ENCODE measurements at regions not wholly inside any gene's neighbourhood (a gene's known extent, or its start where the extent isn't known, plus 50 kb on each side); places are given as distances from the start of the nearest gene placed in this dataset.

DNA sequence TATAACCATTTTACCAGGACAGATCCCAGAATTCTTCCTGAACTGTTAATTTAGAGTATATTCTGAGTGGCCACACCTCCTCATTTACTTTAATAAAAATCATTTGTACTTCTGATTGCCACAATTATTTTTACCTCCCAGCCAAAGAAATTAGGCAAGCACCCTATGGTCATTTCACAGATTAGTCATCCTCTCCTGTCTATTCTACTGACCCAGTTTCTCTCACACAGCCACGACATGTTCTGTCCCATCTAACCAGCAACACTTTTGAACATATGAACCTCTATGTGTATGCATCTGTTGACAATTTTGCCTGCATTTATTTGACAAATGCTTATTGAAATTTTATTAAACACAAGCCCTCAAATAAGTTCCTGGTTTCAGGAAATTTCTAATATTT, 202.6 kb upstream of the STXBP5 start:
- ATAC-seq (no peak), DNase-seq (ENCODE audit: low spot score) (no peak)
- intact Hi-C loops (cut with DNase I) = loop anchor here (1.0 kb wide), 1 partner anchor 19 kb away; no protein-coding TSS in a partner anchor

GRCh38 chr6:147003186-147003585, 201.0 kb upstream of the STXBP5 start:
- intact Hi-C loops (cut with DNase I) = no loop called here
- DNase-seq (ENCODE audit: low spot score) = no peak
- ATAC-seq = no peak

GRCh38 chr6:147005499-147005898, 198.7 kb upstream of the STXBP5 start:
- DNase-seq (ENCODE audit: low spot score) (no peak), ATAC-seq (no peak)
- intact Hi-C loops (cut with DNase I) = no loop called here

DNA sequence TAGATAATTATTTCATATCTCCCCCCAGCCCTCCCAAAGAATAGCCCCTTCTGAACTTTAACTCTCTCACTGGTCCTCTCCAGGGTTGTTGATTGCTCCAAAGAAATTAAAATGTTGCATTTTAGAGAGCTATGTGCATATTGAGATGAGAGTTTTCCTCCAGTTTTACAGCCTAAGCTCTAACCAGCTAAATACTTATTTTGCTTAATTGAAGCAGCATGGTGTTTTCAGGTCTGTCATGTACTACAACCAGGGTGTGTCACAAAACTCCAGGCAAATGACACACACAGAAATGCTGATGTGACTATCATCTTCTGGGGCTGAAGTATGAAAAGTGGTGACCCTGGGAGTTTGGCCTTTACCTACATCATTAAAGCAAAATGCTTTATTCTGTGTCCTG, 196.8 kb upstream of the STXBP5 start:
- DNase-seq (ENCODE audit: low spot score) (no peak), ATAC-seq (no peak)
- intact Hi-C loops (cut with DNase I) = no loop called here

DNA sequence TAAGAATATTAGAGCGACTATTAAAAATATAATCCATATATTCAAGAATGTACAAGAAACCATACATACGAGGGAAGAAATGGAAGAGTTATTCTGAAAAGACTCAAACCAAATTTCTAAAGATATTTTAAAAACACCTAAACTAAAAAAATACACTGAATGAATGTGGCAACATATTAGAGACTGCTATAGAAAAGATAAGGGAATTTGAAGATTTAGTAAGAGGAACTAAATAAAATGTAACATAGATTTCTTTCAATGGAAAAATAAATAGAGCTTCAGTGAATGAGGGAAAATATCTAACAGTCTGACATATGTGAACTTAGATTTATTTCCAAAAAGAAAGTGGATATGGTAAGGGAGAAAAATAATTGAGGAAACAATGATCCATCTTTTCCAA, 194.9 kb upstream of the STXBP5 start:
- intact Hi-C loops (cut with DNase I) = no loop called here

DNA sequence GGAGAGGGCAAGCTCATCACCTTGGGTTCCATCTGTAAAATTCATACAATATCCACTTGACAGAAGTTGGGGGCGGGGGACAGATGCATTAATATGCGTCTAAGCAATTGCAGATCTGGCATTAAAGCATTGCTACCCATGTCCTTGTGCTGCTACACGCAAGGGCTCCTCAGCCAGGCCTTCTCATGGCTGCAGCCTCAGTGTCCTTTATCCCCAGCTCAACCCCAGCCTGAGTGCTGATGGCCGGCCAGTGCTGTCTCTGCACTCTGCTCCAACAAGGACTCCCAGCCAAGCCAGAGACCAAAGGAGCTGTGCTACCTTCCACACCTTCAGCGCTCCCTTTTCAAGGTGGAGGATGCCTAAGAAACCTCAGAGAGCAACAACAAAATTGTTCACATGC, 188.5 kb upstream of the STXBP5 start:
- ATAC-seq (no peak), DNase-seq (ENCODE audit: low spot score) (no peak)
- intact Hi-C loops (cut with DNase I) = no loop called here

More for the DNA sequence above, 194.9 kb upstream of the STXBP5 start:
- DNase-seq (ENCODE audit: low spot score) (no peak), ATAC-seq (no peak)

DNA sequence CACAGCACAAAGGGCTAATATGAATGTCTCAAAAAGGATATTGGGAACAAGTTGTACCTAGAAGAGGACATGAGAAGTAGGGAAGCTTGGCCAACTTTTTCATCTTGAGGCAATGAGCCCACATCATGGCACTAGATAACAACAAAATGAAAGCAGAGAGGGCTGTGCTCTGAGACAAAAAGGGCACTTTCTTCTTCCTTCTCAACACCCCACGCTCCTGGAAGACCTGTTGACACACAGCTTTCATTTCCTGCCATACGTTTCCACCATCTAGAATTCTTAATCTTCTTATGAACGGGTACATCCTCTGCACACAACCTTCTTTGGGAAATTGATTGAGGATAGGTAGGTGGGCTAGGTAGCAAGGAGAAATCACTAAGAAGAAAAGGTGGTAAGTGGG, 187.8 kb upstream of the STXBP5 start:
- intact Hi-C loops (cut with DNase I) = no loop called here
- DNase-seq (ENCODE audit: low spot score) (no peak), ATAC-seq (no peak)

GRCh38 chr6:147017153-147017552, 187.1 kb upstream of the STXBP5 start:
- DNase-seq (ENCODE audit: low spot score) (no peak), ATAC-seq (no peak)
- intact Hi-C loops (cut with DNase I) = no loop called here

GRCh38 chr6:147019001-147019400, 185.2 kb upstream of the STXBP5 start:
- ATAC-seq = no peak
- DNase-seq (ENCODE audit: low spot score) = no peak
- intact Hi-C loops (cut with DNase I) = no loop called here

- ATAC-seq (no peak), DNase-seq (ENCODE audit: low spot score) (no peak)
- intact Hi-C loops (cut with DNase I) = no loop called here
Measured at GRCh38 chr6:147022041-147022440, 182.2 kb upstream of the STXBP5 start.

DNA sequence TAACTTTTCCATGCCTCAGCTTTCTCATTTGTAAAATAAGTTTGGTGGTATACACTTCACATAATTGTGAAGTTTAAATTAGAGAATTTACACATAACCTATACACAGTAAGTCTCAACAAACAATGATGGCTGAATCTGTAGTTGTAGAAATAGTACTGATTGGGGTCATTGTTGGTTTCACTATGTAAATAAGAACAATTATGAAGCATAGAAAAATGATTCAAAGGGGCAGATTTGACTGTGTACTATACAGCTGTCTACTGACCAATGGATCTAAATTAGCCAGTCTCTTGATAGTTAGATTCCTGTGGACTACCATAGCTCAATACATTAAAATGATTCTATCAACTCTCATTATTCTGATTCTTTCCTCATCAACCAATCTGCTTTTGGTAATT, 181.1 kb upstream of the STXBP5 start:
- intact Hi-C loops (cut with DNase I) = no loop called here
- no peak for ATAC-seq
- no peak for DNase-seq (ENCODE audit: low spot score)

- DNase-seq (ENCODE audit: low spot score) = no peak
- intact Hi-C loops (cut with DNase I) = no loop called here
- no peak for ATAC-seq
Measured at GRCh38 chr6:147023581-147023980, 180.6 kb upstream of the STXBP5 start.

DNA sequence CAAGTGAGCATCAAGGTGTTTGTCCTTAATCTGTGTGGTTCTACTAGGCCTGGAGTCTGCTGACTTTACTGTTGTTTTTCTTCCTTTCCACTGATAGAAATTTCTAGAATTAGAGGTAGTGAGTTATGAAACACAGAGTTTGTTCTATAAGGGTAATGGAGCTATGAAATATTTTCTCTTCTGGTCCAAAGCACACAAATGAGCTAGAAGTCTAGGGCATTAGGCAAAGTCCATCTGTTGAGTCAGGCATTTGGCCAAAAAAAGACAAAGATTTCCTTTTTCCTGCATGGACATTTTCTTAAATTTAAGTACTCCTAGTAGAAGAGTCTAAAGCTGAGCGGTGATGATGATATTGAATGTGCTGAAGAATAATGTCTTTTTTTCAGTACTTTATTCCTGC, 174.3 kb upstream of the STXBP5 start:
- no peak for DNase-seq (ENCODE audit: low spot score)
- intact Hi-C loops (cut with DNase I) = no loop called here
- ATAC-seq = no peak

DNA sequence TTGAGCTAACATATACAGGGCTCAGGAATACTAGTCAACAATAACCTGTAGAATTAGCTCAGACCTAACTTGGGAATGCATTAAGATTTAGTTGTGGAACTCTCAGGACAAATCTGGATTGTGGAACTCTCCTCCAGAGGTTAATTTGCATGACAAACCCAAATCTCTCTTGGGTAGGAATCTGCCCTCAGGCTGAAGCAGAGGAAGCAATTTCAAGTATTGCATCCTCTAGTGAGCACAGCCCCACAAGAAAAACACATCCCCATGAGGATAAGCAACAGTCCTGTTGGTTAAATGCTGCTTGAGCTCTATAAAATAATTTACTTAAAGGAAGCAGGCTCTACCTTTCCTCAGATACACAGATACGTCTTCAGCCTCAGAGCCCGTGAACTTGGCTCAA, 170.9 kb upstream of the STXBP5 start:
- DNase-seq (ENCODE audit: low spot score) (no peak), ATAC-seq (no peak)
- intact Hi-C loops (cut with DNase I) = no loop called here

DNA sequence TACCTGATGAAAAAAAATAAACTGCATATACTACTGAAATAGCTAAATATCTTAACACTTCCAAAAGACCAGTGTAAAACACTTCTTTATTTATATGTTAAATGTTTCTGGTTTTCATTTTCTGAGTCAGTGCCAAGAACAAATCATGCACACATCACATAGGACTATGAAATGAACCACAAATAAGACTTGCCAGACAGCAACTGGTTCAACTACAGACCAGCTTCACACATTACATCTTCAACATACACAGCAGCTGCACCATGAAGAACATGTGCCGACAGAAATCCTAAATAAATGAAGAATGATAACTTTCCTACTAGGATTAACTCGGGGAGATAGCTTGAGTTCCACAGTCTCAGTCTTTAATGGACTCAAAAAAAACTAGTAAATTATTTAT, 168.3 kb upstream of the STXBP5 start:
- DNase-seq (ENCODE audit: low spot score) = no peak
- ATAC-seq = no peak
- intact Hi-C loops (cut with DNase I) = no loop called here

- intact Hi-C loops (cut with DNase I) = no loop called here
- DNase-seq (ENCODE audit: low spot score) = no peak
- no peak for ATAC-seq
Measured at GRCh38 chr6:147037881-147038280, 166.3 kb upstream of the STXBP5 start.

DNA sequence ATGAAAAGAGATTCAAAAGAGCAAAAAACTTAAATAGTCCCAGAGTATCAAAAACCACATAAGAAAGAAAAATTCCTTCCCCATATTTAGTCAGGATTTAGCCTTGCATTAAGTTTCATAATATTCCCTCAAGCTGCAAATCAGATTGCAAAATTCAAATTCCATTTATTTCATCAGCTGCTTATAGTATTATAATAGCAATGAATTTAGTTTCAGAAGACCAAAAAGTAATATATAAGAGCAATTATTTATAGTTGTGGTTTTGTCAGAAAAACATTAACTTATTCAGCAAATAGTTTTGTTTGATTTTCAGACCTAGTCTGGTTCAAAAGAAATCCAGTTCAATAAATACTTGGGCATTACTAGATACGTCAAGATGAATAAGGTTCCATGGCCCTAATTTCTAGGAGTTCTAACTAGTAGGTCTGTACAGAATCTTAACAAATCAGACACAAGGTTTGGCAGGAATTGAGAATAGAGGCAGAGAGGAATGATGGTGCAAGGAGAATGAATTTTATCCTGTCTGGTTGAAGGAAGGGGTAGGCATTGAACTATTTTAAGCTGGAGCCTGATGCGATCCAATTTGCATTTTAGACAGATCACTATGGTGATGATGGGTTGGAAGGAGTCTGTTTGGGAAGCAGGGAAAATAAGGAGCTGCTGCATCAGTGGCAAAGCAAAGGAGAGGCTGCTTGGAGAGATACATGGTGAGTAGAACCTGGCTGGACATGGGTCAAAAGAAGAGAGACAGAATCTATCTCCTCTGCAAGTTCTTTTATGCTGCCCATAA, 163.9 kb upstream of the STXBP5 start:
- DNase-seq (ENCODE audit: low spot score) = no peak
- intact Hi-C loops (cut with DNase I) = no loop called here
- no peak for ATAC-seq

- ATAC-seq (no peak), DNase-seq (ENCODE audit: low spot score) (no peak)
- intact Hi-C loops (cut with DNase I) = no loop called here
Measured at GRCh38 chr6:147042679-147043078, 161.5 kb upstream of the STXBP5 start.

- intact Hi-C loops (cut with DNase I) = no loop called here
- ATAC-seq (no peak), DNase-seq (ENCODE audit: low spot score) (no peak)
Measured at GRCh38 chr6:147043994-147044477, 160.2 kb upstream of the STXBP5 start.

- intact Hi-C loops (cut with DNase I) = no loop called here
- no peak for DNase-seq (ENCODE audit: low spot score)
- no peak for ATAC-seq
Measured at GRCh38 chr6:147046141-147046877, 157.9 kb upstream of the STXBP5 start.

DNA sequence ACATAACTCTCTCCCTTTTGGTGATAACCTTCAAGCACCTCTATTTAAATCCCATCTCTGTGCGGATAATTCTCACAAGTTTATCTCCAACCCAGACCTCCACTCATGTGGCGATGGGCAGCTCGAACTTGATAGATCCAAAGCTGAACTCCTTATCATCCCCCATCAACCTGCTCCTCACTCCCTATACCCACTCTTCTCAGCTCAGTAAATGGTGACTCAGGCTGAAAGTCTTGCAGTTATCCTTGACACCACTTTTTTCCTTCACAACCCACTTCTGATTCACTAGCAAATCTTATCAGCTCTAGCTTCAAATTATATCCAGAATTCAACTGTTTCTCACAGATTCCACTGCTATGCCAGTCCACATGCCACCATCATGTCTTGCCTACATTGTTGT, 155.3 kb upstream of the STXBP5 start:
- DNase-seq (ENCODE audit: low spot score) = no peak
- ATAC-seq = no peak
- intact Hi-C loops (cut with DNase I) = no loop called here
